Activated CD4-positive, alpha-beta memory T cell treated with anti-CD3 and anti-CD28 coated beads, Interleukin-2, amount 10 ng/mL, durations not matched to agents 7 days and 5 days (primary cell): ENCODE measurements at regions not wholly inside any gene's neighbourhood (a gene's known extent, or its start where the extent isn't known, plus 50 kb on each side); places are given as distances from the start of the nearest gene placed in this dataset.

Experiments used
- CTCF ChIA-PET: fragments of 350-600 bp; sonication (Branson Sonifier 250); formaldehyde crosslinking; loops from one replicate; lab custom pipeline; 2021; ENCODE audit warnings: antibody characterized with exemption, inconsistent platforms; lab: Charles Lee
- POLR2A ChIA-PET: fragments of 350-600 bp; sonication (Branson Sonifier 250); formaldehyde crosslinking; loops from one replicate; lab custom pipeline; 2021; ENCODE audit warnings: antibody characterized with exemption; lab: Charles Lee
- DNase-seq: peaks from one replicate; pipeline ENCODE4 v3.0.0-alpha.2; 2020
- H3K27ac Mint-ChIP-seq: one replicate; pipeline ENCODE4 v1.8.0; 2021; ENCODE audit warnings: mild to moderate bottlenecking, mixed read lengths
- H3K27me3 Mint-ChIP-seq: one replicate; pipeline ENCODE4 v1.8.0; 2021; ENCODE audit warnings: mixed read lengths
- H3K36me3 Mint-ChIP-seq: one replicate; pipeline ENCODE4 v1.8.0; 2021; ENCODE audit warnings: low read depth, mixed read lengths
- H3K4me1 Mint-ChIP-seq: one replicate; pipeline ENCODE4 v1.8.0; 2021; ENCODE audit warnings: mixed read lengths
- H3K4me3 Mint-ChIP-seq: one replicate; pipeline ENCODE4 v1.8.0; 2021; ENCODE audit warnings: mild to moderate bottlenecking, mixed read lengths
- H3K9me3 Mint-ChIP-seq: one replicate; pipeline ENCODE4 v1.8.0; 2021; ENCODE audit warnings: mixed read lengths

GRCh38 chr6:165872311-165872710 is 209.3 kb upstream of the PDE10A start:
- CTCF ChIA-PET, result interaction anchor here (1.1 kb wide), 1 partner anchor 22 kb away, joined by 3 read pairs; no protein-coding TSS in a partner anchor
- no peaks in the 10 kb centered on the region for H3K4me1 Mint-ChIP-seq
- H3K27ac Mint-ChIP-seq, result no peak overlapping the region
- peaks cover 15% of the 10 kb centered on the region for H3K27me3 Mint-ChIP-seq
- POLR2A ChIA-PET, result no interaction called here
- H3K36me3 Mint-ChIP-seq, result no peaks in the 10 kb centered on the region
- DNase-seq, result no peak
- no peak overlapping the region for H3K4me3 Mint-ChIP-seq
- no peaks in the 10 kb centered on the region for H3K9me3 Mint-ChIP-seq

GRCh38 chr6:165871571-165871970 is 208.5 kb upstream of the PDE10A start:
- H3K9me3 Mint-ChIP-seq, result no peaks in the 10 kb centered on the region
- H3K27me3 Mint-ChIP-seq, result peaks cover 15% of the 10 kb centered on the region
- no peaks in the 10 kb centered on the region for H3K36me3 Mint-ChIP-seq
- no peak overlapping the region for H3K27ac Mint-ChIP-seq
- H3K4me1 Mint-ChIP-seq, result no peaks in the 10 kb centered on the region
- ChIA-PET POLR2A (no interaction called here), CTCF (interaction anchor here (1.1 kb wide), 1 partner anchor 21 kb away, joined by 3 read pairs; no protein-coding TSS in a partner anchor)
- H3K4me3 Mint-ChIP-seq, result no peak overlapping the region
- DNase-seq, result no peak

GRCh38 chr6:165869526-165869925 is 206.5 kb upstream of the PDE10A start:
- no peaks in the 10 kb centered on the region for H3K4me1 Mint-ChIP-seq
- POLR2A ChIA-PET, result no interaction called here
- no peak overlapping the region for H3K4me3 Mint-ChIP-seq
- no peak for DNase-seq
- no peaks in the 10 kb centered on the region for H3K9me3 Mint-ChIP-seq
- CTCF ChIA-PET, result interaction anchor here (0.6 to 1.0 kb wide), 2 partner anchors 19 to 166 kb away, joined by 3 read pairs; no protein-coding TSS in a partner anchor
- H3K27ac Mint-ChIP-seq, result no peak overlapping the region
- peaks cover 9% of the 10 kb centered on the region for H3K27me3 Mint-ChIP-seq
- no peaks in the 10 kb centered on the region for H3K36me3 Mint-ChIP-seq

GRCh38 chr6:165864925-165865324 is 201.9 kb upstream of the PDE10A start:
- Mint-ChIP-seq H3K9me3 (no peaks in the 10 kb centered on the region), H3K36me3 (no peaks in the 10 kb centered on the region), H3K27ac (no peak overlapping the region), H3K4me3 (no peak overlapping the region), H3K4me1 (no peaks in the 10 kb centered on the region), H3K27me3 (peaks cover 7% of the 10 kb centered on the region)
- no peak for DNase-seq
- CTCF ChIA-PET, result no interaction called here
- POLR2A ChIA-PET, result no interaction called here

GRCh38 chr6:165864218-165864617 is 201.2 kb upstream of the PDE10A start:
- H3K9me3 Mint-ChIP-seq, result no peaks in the 10 kb centered on the region
- H3K27ac Mint-ChIP-seq, result no peak overlapping the region
- H3K36me3 Mint-ChIP-seq, result no peaks in the 10 kb centered on the region
- no peaks in the 10 kb centered on the region for H3K4me1 Mint-ChIP-seq
- CTCF ChIA-PET, result no interaction called here
- DNase-seq, result no peak
- H3K4me3 Mint-ChIP-seq, result no peak overlapping the region
- POLR2A ChIA-PET, result no interaction called here
- H3K27me3 Mint-ChIP-seq, result peaks cover 4% of the 10 kb centered on the region

- no peak for DNase-seq
- Mint-ChIP-seq H3K27ac (no peak overlapping the region), H3K4me3 (no peak overlapping the region), H3K36me3 (no peaks in the 10 kb centered on the region), H3K27me3 (peaks cover 4% of the 10 kb centered on the region), H3K9me3 (no peaks in the 10 kb centered on the region), H3K4me1 (no peaks in the 10 kb centered on the region)
- CTCF ChIA-PET, result no interaction called here
- POLR2A ChIA-PET, result no interaction called here
These were observed 200.8 kb upstream of the PDE10A start for GRCh38 chr6:165863801-165864200.

GRCh38 chr6:165862813-165863212 is 199.8 kb upstream of the PDE10A start:
- Mint-ChIP-seq H3K27me3 (peaks cover 4% of the 10 kb centered on the region), H3K4me3 (no peak overlapping the region), H3K36me3 (no peaks in the 10 kb centered on the region), H3K27ac (no peak overlapping the region), H3K4me1 (no peaks in the 10 kb centered on the region), H3K9me3 (no peaks in the 10 kb centered on the region)
- ChIA-PET POLR2A (no interaction called here), CTCF (no interaction called here)
- DNase-seq, result no peak

- Mint-ChIP-seq H3K4me3 (no peak overlapping the region), H3K9me3 (no peaks in the 10 kb centered on the region), H3K36me3 (no peaks in the 10 kb centered on the region), H3K4me1 (no peaks in the 10 kb centered on the region), H3K27me3 (peaks cover 8% of the 10 kb centered on the region), H3K27ac (no peak overlapping the region)
- ChIA-PET CTCF (no interaction called here), POLR2A (no interaction called here)
- DNase-seq, result no peak
These were observed 198.2 kb upstream of the PDE10A start for GRCh38 chr6:165861226-165861625.

GRCh38 chr6:165858586-165858985 is 195.5 kb upstream of the PDE10A start:
- Mint-ChIP-seq H3K27ac (no peak overlapping the region), H3K9me3 (no peaks in the 10 kb centered on the region), H3K4me1 (no peaks in the 10 kb centered on the region), H3K4me3 (no peak overlapping the region), H3K36me3 (no peaks in the 10 kb centered on the region), H3K27me3 (peaks cover 10% of the 10 kb centered on the region)
- POLR2A ChIA-PET, result no interaction called here
- CTCF ChIA-PET, result interaction anchor here (2.9 kb wide), 1 partner anchor 8 kb away, joined by 13 read pairs; no protein-coding TSS in a partner anchor
- DNase-seq, result no peak

GRCh38 chr6:165855856-165856255 is 192.8 kb upstream of the PDE10A start:
- Mint-ChIP-seq H3K9me3 (no peaks in the 10 kb centered on the region), H3K27me3 (peaks cover 28% of the 10 kb centered on the region), H3K27ac (no peak overlapping the region), H3K4me1 (no peaks in the 10 kb centered on the region), H3K36me3 (no peaks in the 10 kb centered on the region), H3K4me3 (no peak overlapping the region)
- POLR2A ChIA-PET, result no interaction called here
- CTCF ChIA-PET, result interaction anchor here (1.1 kb wide), 1 partner anchor 8 kb away, joined by 3 read pairs; no protein-coding TSS in a partner anchor
- no peak for DNase-seq

GRCh38 chr6:165854863-165855593 is 192.0 kb upstream of the PDE10A start:
- CTCF ChIA-PET, result no interaction called here
- POLR2A ChIA-PET, result no interaction called here
- Mint-ChIP-seq H3K27me3 (peaks cover 28% of the 10 kb centered on the region), H3K27ac (no peak overlapping the region), H3K36me3 (no peaks in the 10 kb centered on the region), H3K4me1 (no peaks in the 10 kb centered on the region), H3K4me3 (no peak overlapping the region), H3K9me3 (no peaks in the 10 kb centered on the region)
- DNase-seq, result no peak

GRCh38 chr6:165854061-165854862 is 191.2 kb upstream of the PDE10A start:
- ChIA-PET POLR2A (no interaction called here), CTCF (no interaction called here)
- DNase-seq, result no peak
- no peak overlapping the region for H3K27ac Mint-ChIP-seq
- peaks cover 34% of the 10 kb centered on the region for H3K27me3 Mint-ChIP-seq
- H3K36me3 Mint-ChIP-seq, result no peaks in the 10 kb centered on the region
- no peak overlapping the region for H3K4me3 Mint-ChIP-seq
- H3K4me1 Mint-ChIP-seq, result no peaks in the 10 kb centered on the region
- no peaks in the 10 kb centered on the region for H3K9me3 Mint-ChIP-seq

GRCh38 chr6:165852676-165853075 is 189.6 kb upstream of the PDE10A start:
- H3K4me3 Mint-ChIP-seq, result no peak overlapping the region
- CTCF ChIA-PET, result interaction anchor here (2.1 kb wide), 1 partner anchor 413 kb away, joined by 8 read pairs; no protein-coding TSS in a partner anchor
- H3K27ac Mint-ChIP-seq, result no peak overlapping the region
- POLR2A ChIA-PET, result no interaction called here
- no peak for DNase-seq
- H3K27me3 Mint-ChIP-seq, result peaks cover 36% of the 10 kb centered on the region
- no peaks in the 10 kb centered on the region for H3K36me3 Mint-ChIP-seq
- H3K9me3 Mint-ChIP-seq, result no peaks in the 10 kb centered on the region
- H3K4me1 Mint-ChIP-seq, result no peaks in the 10 kb centered on the region
